HG03469 (cell line): ENCODE measurements at regions not wholly inside any gene's neighbourhood (a gene's known extent, or its start where the extent isn't known, plus 50 kb on each side); places are given as distances from the start of the nearest gene placed in this dataset.
"Not testable (repeated sequence)": the region's sequence is repeated elsewhere in the genome, so short reads cannot be mapped to it uniquely, and the experiment has no call there.

Experiments used
- ATAC-seq: cut with Tn5 transposase; IDR thresholded peaks from one replicate; pipeline ENCODE4 v1.9.1; 2021; ENCODE audit warnings: mild to moderate bottlenecking, moderate library complexity, moderate number of reproducible peaks; ENCODE audit not compliant: unreplicated experiment

GRCh38 chr10:15430969-15431771, 60.1 kb upstream of the FAM171A1 start:
- no peak for ATAC-seq

GRCh38 chr10:15428681-15429080, 57.6 kb upstream of the FAM171A1 start:
- ATAC-seq = no peak

- ATAC-seq = no peak
Measured at GRCh38 chr10:15427843-15428414, 56.8 kb upstream of the FAM171A1 start.

GRCh38 chr10:15426558-15426957, 55.5 kb upstream of the FAM171A1 start:
- ATAC-seq = no peak

GRCh38 chr10:15426115-15426514, 55.0 kb upstream of the FAM171A1 start:
- no peak for ATAC-seq

- not testable (repeated sequence) for ATAC-seq
Measured at GRCh38 chr10:15421875-15422274, 50.8 kb upstream of the FAM171A1 start.
